Thyroid gland (tissue), 4 donors: ENCODE measurements at regions not wholly inside any gene's neighbourhood (a gene's known extent, or its start where the extent isn't known, plus 50 kb on each side); places are given as distances from the start of the nearest gene placed in this dataset.
"Not testable (repeated sequence)": the region's sequence is repeated elsewhere in the genome, so short reads cannot be mapped to it uniquely, and the experiment has no call there.

Experiments
- POLR2A ChIP-seq, 2 donors: fragments of 450-650 bp; IDR thresholded peaks; one replicate each; pipeline ENCODE4 v1.6.1; 2017; ENCODE audit warnings: antibody characterized with exemption in 2 of 2, mild to moderate bottlenecking in 2 of 2, moderate library complexity in 1 of 2
- TF ChIP-seq, protein P1 (sequence below), 6 experiments: fragments of 200-600 bp in 3 of 6; fragments of 450-650 bp in 3 of 6; sonication (generic) in 3 of 6; IDR thresholded peaks; one replicate each; pipeline ENCODE4 v1.5.1; 2016 to 2019; ENCODE audit warnings: antibody characterized with exemption in 6 of 6, mild to moderate bottlenecking in 2 of 6, inconsistent platforms in 1 of 6, moderate library complexity in 1 of 6

DNA sequence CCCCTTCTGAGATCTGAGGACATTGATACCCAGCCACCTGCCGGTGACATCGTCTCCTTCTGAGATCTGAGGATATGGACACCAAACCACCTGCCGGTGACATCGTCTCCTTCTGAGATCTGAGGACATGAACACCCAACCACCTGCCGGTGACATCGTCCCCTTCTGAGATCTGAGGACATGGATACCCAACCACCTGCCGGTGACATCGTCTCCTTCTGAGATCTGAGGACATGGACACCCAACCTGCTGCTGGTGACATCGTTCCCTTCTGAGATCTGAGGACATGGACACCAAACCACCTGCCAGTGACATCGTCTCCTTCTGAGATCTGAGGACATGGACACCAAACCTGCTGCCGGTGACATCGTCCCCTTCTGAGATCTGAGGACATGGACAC lies 396.1 kb upstream of the TNRC6C start:
- TF ChIP-seq, protein P1, sequence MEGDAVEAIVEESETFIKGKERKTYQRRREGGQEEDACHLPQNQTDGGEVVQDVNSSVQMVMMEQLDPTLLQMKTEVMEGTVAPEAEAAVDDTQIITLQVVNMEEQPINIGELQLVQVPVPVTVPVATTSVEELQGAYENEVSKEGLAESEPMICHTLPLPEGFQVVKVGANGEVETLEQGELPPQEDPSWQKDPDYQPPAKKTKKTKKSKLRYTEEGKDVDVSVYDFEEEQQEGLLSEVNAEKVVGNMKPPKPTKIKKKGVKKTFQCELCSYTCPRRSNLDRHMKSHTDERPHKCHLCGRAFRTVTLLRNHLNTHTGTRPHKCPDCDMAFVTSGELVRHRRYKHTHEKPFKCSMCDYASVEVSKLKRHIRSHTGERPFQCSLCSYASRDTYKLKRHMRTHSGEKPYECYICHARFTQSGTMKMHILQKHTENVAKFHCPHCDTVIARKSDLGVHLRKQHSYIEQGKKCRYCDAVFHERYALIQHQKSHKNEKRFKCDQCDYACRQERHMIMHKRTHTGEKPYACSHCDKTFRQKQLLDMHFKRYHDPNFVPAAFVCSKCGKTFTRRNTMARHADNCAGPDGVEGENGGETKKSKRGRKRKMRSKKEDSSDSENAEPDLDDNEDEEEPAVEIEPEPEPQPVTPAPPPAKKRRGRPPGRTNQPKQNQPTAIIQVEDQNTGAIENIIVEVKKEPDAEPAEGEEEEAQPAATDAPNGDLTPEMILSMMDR (IDR thresholded peaks at IDR 0.05) = not testable (repeated sequence)
- TF ChIP-seq POLR2A (IDR thresholded peaks at IDR 0.05) = not testable (repeated sequence)
